ENCODE measurements at regions not wholly inside any gene's neighbourhood (a gene's known extent, or its start where the extent isn't known, plus 50 kb on each side); places are given as distances from the start of the nearest gene placed in this dataset.

- no TSS peak for BruUV-seq (replicated peaks)
- no peak overlapping the region for H3K4me3 ChIP-seq (ENCODE audit: low read depth in 2 of 2, low read length in 2 of 2)
- H3K9me3 ChIP-seq (ENCODE audit: control insufficient read depth, insufficient read depth, low read depth, low read length): no peaks in the 10 kb centered on the region
- H3K4me1 ChIP-seq (ENCODE audit: control insufficient read depth, insufficient read depth, low read length): no peaks in the 10 kb centered on the region
- DNase-seq (ENCODE audit: low read depth, low spot score) (no peak), ATAC-seq (no peak)
- CTCF ChIA-PET: no interaction called here
- no peaks in the 10 kb centered on the region for H3K27me3 ChIP-seq (ENCODE audit: control insufficient read depth, insufficient read depth, low read length)
- TF ChIP-seq, protein P1, sequence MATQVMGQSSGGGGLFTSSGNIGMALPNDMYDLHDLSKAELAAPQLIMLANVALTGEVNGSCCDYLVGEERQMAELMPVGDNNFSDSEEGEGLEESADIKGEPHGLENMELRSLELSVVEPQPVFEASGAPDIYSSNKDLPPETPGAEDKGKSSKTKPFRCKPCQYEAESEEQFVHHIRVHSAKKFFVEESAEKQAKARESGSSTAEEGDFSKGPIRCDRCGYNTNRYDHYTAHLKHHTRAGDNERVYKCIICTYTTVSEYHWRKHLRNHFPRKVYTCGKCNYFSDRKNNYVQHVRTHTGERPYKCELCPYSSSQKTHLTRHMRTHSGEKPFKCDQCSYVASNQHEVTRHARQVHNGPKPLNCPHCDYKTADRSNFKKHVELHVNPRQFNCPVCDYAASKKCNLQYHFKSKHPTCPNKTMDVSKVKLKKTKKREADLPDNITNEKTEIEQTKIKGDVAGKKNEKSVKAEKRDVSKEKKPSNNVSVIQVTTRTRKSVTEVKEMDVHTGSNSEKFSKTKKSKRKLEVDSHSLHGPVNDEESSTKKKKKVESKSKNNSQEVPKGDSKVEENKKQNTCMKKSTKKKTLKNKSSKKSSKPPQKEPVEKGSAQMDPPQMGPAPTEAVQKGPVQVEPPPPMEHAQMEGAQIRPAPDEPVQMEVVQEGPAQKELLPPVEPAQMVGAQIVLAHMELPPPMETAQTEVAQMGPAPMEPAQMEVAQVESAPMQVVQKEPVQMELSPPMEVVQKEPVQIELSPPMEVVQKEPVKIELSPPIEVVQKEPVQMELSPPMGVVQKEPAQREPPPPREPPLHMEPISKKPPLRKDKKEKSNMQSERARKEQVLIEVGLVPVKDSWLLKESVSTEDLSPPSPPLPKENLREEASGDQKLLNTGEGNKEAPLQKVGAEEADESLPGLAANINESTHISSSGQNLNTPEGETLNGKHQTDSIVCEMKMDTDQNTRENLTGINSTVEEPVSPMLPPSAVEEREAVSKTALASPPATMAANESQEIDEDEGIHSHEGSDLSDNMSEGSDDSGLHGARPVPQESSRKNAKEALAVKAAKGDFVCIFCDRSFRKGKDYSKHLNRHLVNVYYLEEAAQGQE (IDR thresholded peaks at IDR 0.05; ENCODE audit: insufficient read depth in 1 of 2, low read depth in 2 of 2, low read length in 1 of 2): no peak
- TF ChIP-seq, protein P2, sequence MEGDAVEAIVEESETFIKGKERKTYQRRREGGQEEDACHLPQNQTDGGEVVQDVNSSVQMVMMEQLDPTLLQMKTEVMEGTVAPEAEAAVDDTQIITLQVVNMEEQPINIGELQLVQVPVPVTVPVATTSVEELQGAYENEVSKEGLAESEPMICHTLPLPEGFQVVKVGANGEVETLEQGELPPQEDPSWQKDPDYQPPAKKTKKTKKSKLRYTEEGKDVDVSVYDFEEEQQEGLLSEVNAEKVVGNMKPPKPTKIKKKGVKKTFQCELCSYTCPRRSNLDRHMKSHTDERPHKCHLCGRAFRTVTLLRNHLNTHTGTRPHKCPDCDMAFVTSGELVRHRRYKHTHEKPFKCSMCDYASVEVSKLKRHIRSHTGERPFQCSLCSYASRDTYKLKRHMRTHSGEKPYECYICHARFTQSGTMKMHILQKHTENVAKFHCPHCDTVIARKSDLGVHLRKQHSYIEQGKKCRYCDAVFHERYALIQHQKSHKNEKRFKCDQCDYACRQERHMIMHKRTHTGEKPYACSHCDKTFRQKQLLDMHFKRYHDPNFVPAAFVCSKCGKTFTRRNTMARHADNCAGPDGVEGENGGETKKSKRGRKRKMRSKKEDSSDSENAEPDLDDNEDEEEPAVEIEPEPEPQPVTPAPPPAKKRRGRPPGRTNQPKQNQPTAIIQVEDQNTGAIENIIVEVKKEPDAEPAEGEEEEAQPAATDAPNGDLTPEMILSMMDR (IDR thresholded peaks at IDR 0.05): no peak
- TF ChIP-seq TCF7L2 (IDR thresholded peaks at IDR 0.05; ENCODE audit: low read depth, low read length) (no peak), SIN3A (IDR thresholded peaks at IDR 0.05; ENCODE audit: borderline replicate concordance, insufficient read depth, low read depth, low read length) (no peak), POLR2AphosphoS5 (IDR thresholded peaks at IDR 0.05; ENCODE audit: low read depth, low read length) (no peak)
- in situ Hi-C loops (cut with HindIII; ENCODE audit: low pct_unique_long_range_greater_than_20kb, low sequenced_read_pairs) (no loop called here), intact Hi-C loops (cut with micrococcal nuclease; ENCODE audit: unreplicated experiment) (no loop called here)
- H3K27ac ChIP-seq (ENCODE audit: low read length): no peak overlapping the region
- no peaks in the 10 kb centered on the region for H3K36me3 ChIP-seq (ENCODE audit: control insufficient read depth, insufficient read depth, low read length)
- POLR2A ChIA-PET: no interaction called here
Measured at GRCh38 chr4:58688568-58688967, 1578.4 kb upstream of the IGFBP7 start.

DNA sequence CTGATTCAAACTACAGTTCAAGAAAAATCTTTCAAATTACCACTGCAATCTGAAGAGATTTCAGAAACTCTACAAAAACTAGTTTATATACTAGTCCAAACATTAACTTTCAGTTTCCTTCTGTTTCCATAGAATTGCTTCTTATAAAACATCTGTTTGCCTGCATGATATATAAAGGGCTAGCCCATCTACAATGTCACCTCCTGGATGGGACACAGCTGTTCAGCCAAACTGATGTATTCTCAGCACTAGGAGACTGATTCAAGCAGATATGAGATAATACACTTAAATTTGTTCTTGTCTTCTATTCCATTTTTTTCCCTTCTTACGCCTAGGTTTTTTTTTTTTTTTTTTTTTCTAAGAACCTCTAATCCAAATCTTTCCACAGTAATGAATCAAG, 1569.7 kb upstream of the IGFBP7 start:
- CTCF ChIA-PET: no interaction called here
- TF ChIP-seq, protein P2 (IDR thresholded peaks at IDR 0.05): no peak
- no peak for TF ChIP-seq SIN3A (IDR thresholded peaks at IDR 0.05; ENCODE audit: borderline replicate concordance, insufficient read depth, low read depth, low read length)
- TF ChIP-seq, protein P1 (IDR thresholded peaks at IDR 0.05; ENCODE audit: insufficient read depth in 1 of 2, low read depth in 2 of 2, low read length in 1 of 2): no peak

More for the DNA sequence above, 1569.7 kb upstream of the IGFBP7 start:
- Histone ChIP-seq H3K36me3 (ENCODE audit: control insufficient read depth, insufficient read depth, low read length) (no peaks in the 10 kb centered on the region), H3K27me3 (ENCODE audit: control insufficient read depth, insufficient read depth, low read length) (no peaks in the 10 kb centered on the region), H3K27ac (ENCODE audit: low read length) (no peak overlapping the region), H3K4me3 (ENCODE audit: low read depth in 2 of 2, low read length in 2 of 2) (no peak overlapping the region), H3K9me3 (ENCODE audit: control insufficient read depth, insufficient read depth, low read depth, low read length) (no peaks in the 10 kb centered on the region), H3K4me1 (ENCODE audit: control insufficient read depth, insufficient read depth, low read length) (no peaks in the 10 kb centered on the region)
- no peak for DNase-seq (ENCODE audit: low read depth, low spot score)
- POLR2A ChIA-PET: no interaction called here
- intact Hi-C loops (cut with micrococcal nuclease; ENCODE audit: unreplicated experiment): no loop called here
- in situ Hi-C loops (cut with HindIII; ENCODE audit: low pct_unique_long_range_greater_than_20kb, low sequenced_read_pairs): no loop called here
- BruUV-seq (replicated peaks): no TSS peak
- ATAC-seq: no peak
